Stomach (tissue), 4 donors: ENCODE measurements at regions not wholly inside any gene's neighbourhood (a gene's known extent, or its start where the extent isn't known, plus 50 kb on each side); places are given as distances from the start of the nearest gene placed in this dataset.

Source experiments
- CTCF ChIP-seq, 7 experiments: fragments of 450-650 bp in 4 of 7; fragments of 200-600 bp in 3 of 7; sonication (generic) in 3 of 7; IDR thresholded peaks; one replicate each; pipeline ENCODE4 v1.5.1; 2016 to 2019; ENCODE audit warnings: antibody characterized with exemption in 7 of 7, control low read depth in 2 of 7, mild to moderate bottlenecking in 1 of 7
- EP300 ChIP-seq: sonication (generic); formaldehyde crosslinking; IDR thresholded peaks from one replicate; pipeline ENCODE4 v1.6.1; 2017; ENCODE audit warnings: antibody characterized with exemption
- POLR2A ChIP-seq, 4 donors: fragments of 450-650 bp; IDR thresholded peaks; one replicate each; pipeline ENCODE4 v1.6.1; 2016; ENCODE audit warnings: antibody characterized with exemption in 4 of 4, control low read depth in 2 of 4, mild to moderate bottlenecking in 1 of 4, moderate library complexity in 1 of 4
- POLR2AphosphoS5 ChIP-seq, 3 donors: sonication (generic); formaldehyde crosslinking; IDR thresholded peaks; one replicate each; pipeline ENCODE4 v1.6.1; 2016; ENCODE audit warnings: antibody characterized with exemption in 3 of 3

- TF ChIP-seq CTCF (IDR thresholded peaks at IDR 0.05) (no peak), POLR2A (IDR thresholded peaks at IDR 0.05) (no peak), EP300 (no peak), POLR2AphosphoS5 (IDR thresholded peaks at IDR 0.05) (no peak)
These were observed 279.6 kb downstream of the MAF start for GRCh38 chr16:79320956-79321355.
